Sigmoid colon (tissue), 6 donors: ENCODE measurements at regions not wholly inside any gene's neighbourhood (a gene's known extent, or its start where the extent isn't known, plus 50 kb on each side); places are given as distances from the start of the nearest gene placed in this dataset.

Experiments used
- DNase-seq: peaks from one replicate; pipeline ENCODE4 v3.0.0-alpha.2; 2019
- H3K27ac ChIP-seq, 4 donors: fragments of 200-600 bp; sonication (generic); one replicate each; pipeline ENCODE4 v1.5.1; 2016 to 2019; ENCODE audit warnings: mild to moderate bottlenecking in 1 of 4
- H3K27me3 ChIP-seq, 3 donors: fragments of 200-600 bp; sonication (generic); one replicate each; pipeline ENCODE4 v1.5.1; 2019; ENCODE audit warnings: mild to moderate bottlenecking in 1 of 3
- H3K36me3 ChIP-seq, 4 donors: fragments of 200-600 bp; sonication (generic); one replicate each; pipeline ENCODE4 v1.5.1; 2016 to 2019
- H3K4me1 ChIP-seq, 4 donors: fragments of 200-600 bp; sonication (generic); one replicate each; pipeline ENCODE4 v1.5.1; 2017 to 2019
- H3K4me3 ChIP-seq, 4 donors: fragments of 200-600 bp; sonication (generic); one replicate each; pipeline ENCODE4 v1.5.1; 2017 to 2019; ENCODE audit warnings: mild to moderate bottlenecking in 2 of 4, moderate library complexity in 1 of 4
- H3K9me3 ChIP-seq, 4 donors: fragments of 200-600 bp in 3 of 4; sonication (generic) in 3 of 4; one replicate each; pipeline versions ENCODE4 v1.5.1 to v1.6.1; 2013 to 2019
- CTCF ChIP-seq, 4 experiments: fragments of 450-650 bp in 3 of 4; fragments of 200-600 bp in 1 of 4; IDR thresholded peaks; one replicate each; pipeline ENCODE4 v1.5.1; 2016 to 2019; ENCODE audit warnings: antibody characterized with exemption in 4 of 4, mild to moderate bottlenecking in 3 of 4, moderate library complexity in 2 of 4
- EP300 ChIP-seq, 4 donors: sonication (generic); formaldehyde crosslinking; IDR thresholded peaks; one replicate each; pipeline ENCODE4 v1.6.1; 2017; ENCODE audit warnings: antibody characterized with exemption in 4 of 4
- POLR2A ChIP-seq, 2 donors: fragments of 450-650 bp; IDR thresholded peaks; one replicate each; pipeline ENCODE4 v1.6.1; 2016; ENCODE audit warnings: antibody characterized with exemption in 2 of 2, mild to moderate bottlenecking in 2 of 2, moderate library complexity in 2 of 2
- POLR2AphosphoS5 ChIP-seq, 4 donors: sonication (generic); formaldehyde crosslinking; IDR thresholded peaks; one replicate each; pipeline ENCODE4 v1.6.1; 2017; ENCODE audit warnings: antibody characterized with exemption in 4 of 4
- WGBS, 2 donors: extraction: QIAGEN DNeasy Blood & Tissue Kit; methylation state at CpG; one replicate each; pipeline ENCODE4 v1.1.7; 2013; 5-methylcytosine and 5-hydroxymethylcytosine counted together
- intact Hi-C: fragments of 100-400 bp; cut with DNase I; formaldehyde crosslinking; loops from one replicate; pipeline ENCODE4 v1.15.1; 2023
- donor health status: healthy with polysubstance abuse.
- donor health status: healthy.

- Histone ChIP-seq H3K27ac (no peak overlapping the region), H3K4me1 (no peaks in the 10 kb centered on the region), H3K36me3 (no peaks in the 10 kb centered on the region), H3K9me3 (no peaks in the 10 kb centered on the region), H3K4me3 (no peak overlapping the region), H3K27me3 (no peaks in the 10 kb centered on the region)
- intact Hi-C loops, result no loop called here
- TF ChIP-seq POLR2AphosphoS5 (IDR thresholded peaks at IDR 0.05) (no peak), EP300 (IDR thresholded peaks at IDR 0.05) (no peak), POLR2A (IDR thresholded peaks at IDR 0.05) (no peak), CTCF (IDR thresholded peaks at IDR 0.05) (no peak)
- 77 to 86% methylated on average over 1 of the region's 1 CpG for WGBS, 2 donors
- DNase-seq, result no peak
These were observed 2051.3 kb upstream of the CDH9 start for GRCh38 chr5:29089591-29090130.

GRCh38 chr5:29085142-29085541 lies 2046.8 kb upstream of the CDH9 start:
- no peak overlapping the region for H3K27ac ChIP-seq
- no peak overlapping the region for H3K4me3 ChIP-seq
- H3K36me3 ChIP-seq, result no peaks in the 10 kb centered on the region
- no peaks in the 10 kb centered on the region for H3K27me3 ChIP-seq
- no peak for DNase-seq
- no peaks in the 10 kb centered on the region for H3K9me3 ChIP-seq
- WGBS, 2 donors, result 34 to 73% methylated on average over 2 of the region's 2 CpGs
- intact Hi-C loops, result no loop called here
- no peaks in the 10 kb centered on the region for H3K4me1 ChIP-seq
- TF ChIP-seq EP300 (IDR thresholded peaks at IDR 0.05) (no peak), POLR2AphosphoS5 (IDR thresholded peaks at IDR 0.05) (no peak), CTCF (IDR thresholded peaks at IDR 0.05) (no peak), POLR2A (IDR thresholded peaks at IDR 0.05) (no peak)

GRCh38 chr5:29079771-29080170 lies 2041.4 kb upstream of the CDH9 start:
- no peak overlapping the region for H3K4me3 ChIP-seq
- no peak for DNase-seq
- WGBS, 2 donors, result 64 to 69% methylated on average over 3 of the region's 3 CpGs
- no peaks in the 10 kb centered on the region for H3K27me3 ChIP-seq
- H3K4me1 ChIP-seq, result no peaks in the 10 kb centered on the region
- TF ChIP-seq CTCF (IDR thresholded peaks at IDR 0.05) (no peak), POLR2AphosphoS5 (IDR thresholded peaks at IDR 0.05) (no peak), EP300 (IDR thresholded peaks at IDR 0.05) (no peak), POLR2A (IDR thresholded peaks at IDR 0.05) (no peak)
- H3K27ac ChIP-seq, result no peak overlapping the region
- peaks cover 0 to 3% (median 0%) of the 10 kb centered on the region in 4 donors for H3K9me3 ChIP-seq
- no peaks in the 10 kb centered on the region for H3K36me3 ChIP-seq
- intact Hi-C loops, result no loop called here

GRCh38 chr5:29077451-29077850 lies 2039.1 kb upstream of the CDH9 start:
- TF ChIP-seq POLR2AphosphoS5 (IDR thresholded peaks at IDR 0.05), result no peak
- no peak for TF ChIP-seq CTCF (IDR thresholded peaks at IDR 0.05)
- no peak for TF ChIP-seq POLR2A (IDR thresholded peaks at IDR 0.05)
- no peak for TF ChIP-seq EP300 (IDR thresholded peaks at IDR 0.05)

GRCh38 chr5:29069104-29069402 lies 2030.7 kb upstream of the CDH9 start:
- no peaks in the 10 kb centered on the region for H3K4me1 ChIP-seq
- no peaks in the 10 kb centered on the region for H3K9me3 ChIP-seq
- 72 to 76% methylated on average over 2 of the region's 2 CpGs for WGBS, 2 donors
- no peak overlapping the region for H3K4me3 ChIP-seq
- H3K27me3 ChIP-seq, result no peaks in the 10 kb centered on the region
- TF ChIP-seq POLR2AphosphoS5 (IDR thresholded peaks at IDR 0.05), result no peak
- TF ChIP-seq CTCF (IDR thresholded peaks at IDR 0.05), result no peak
- no peak for TF ChIP-seq POLR2A (IDR thresholded peaks at IDR 0.05)
- TF ChIP-seq EP300 (IDR thresholded peaks at IDR 0.05), result no peak
- DNase-seq, result no peak
- H3K27ac ChIP-seq, result no peak overlapping the region
- intact Hi-C loops, result no loop called here
- H3K36me3 ChIP-seq, result no peaks in the 10 kb centered on the region

More at GRCh38 chr5:29077451-29077850, 2039.1 kb upstream of the CDH9 start:
- intact Hi-C loops, result no loop called here
- H3K27me3 ChIP-seq, result no peaks in the 10 kb centered on the region
- H3K9me3 ChIP-seq, result peaks cover 0 to 3% (median 0%) of the 10 kb centered on the region in 4 donors
- no peak overlapping the region for H3K4me3 ChIP-seq
- no peak overlapping the region for H3K27ac ChIP-seq
- DNase-seq, result no peak
- H3K36me3 ChIP-seq, result no peaks in the 10 kb centered on the region
- no peaks in the 10 kb centered on the region for H3K4me1 ChIP-seq
- 37 to 43% methylated on average over 5 of the region's 5 CpGs for WGBS, 2 donors
